B cell (primary cell): ENCODE measurements at regions not wholly inside any gene's neighbourhood (a gene's known extent, or its start where the extent isn't known, plus 50 kb on each side); places are given as distances from the start of the nearest gene placed in this dataset.

ENCODE experiments used
- CTCF ChIP-seq: fragments of 200-600 bp; IDR thresholded peaks from one replicate; pipeline ENCODE4 v1.8.0; 2022; ENCODE audit warnings: antibody characterized with exemption, mild to moderate bottlenecking
- EZH2 ChIP-seq: IDR thresholded peaks from 2 replicates; pipeline ENCODE4 v1.6.1; 2012; ENCODE audit warnings: borderline replicate concordance, low read depth, mild to moderate bottlenecking, moderate library complexity, low read length; ENCODE audit not compliant: insufficient read depth, poor library complexity, severe bottlenecking

GRCh38 chrX:20654596-20655106, 387.9 kb upstream of the RPS6KA3 start:
- no peak for TF ChIP-seq CTCF
- TF ChIP-seq EZH2: no peak
